ENCODE measurements at regions not wholly inside any gene's neighbourhood (a gene's known extent, or its start where the extent isn't known, plus 50 kb on each side); places are given as distances from the start of the nearest gene placed in this dataset.

GRCh38 chr2:144088863-144089262 lies 431.1 kb downstream of the ZEB2 start:
- Histone ChIP-seq H3K4me3 (no peak overlapping the region), H3K27ac (no peak overlapping the region)
- no peak for DNase-seq (ENCODE audit: low spot score)
- no peak for TF ChIP-seq CTCF (IDR thresholded peaks at IDR 0.05)

- Histone ChIP-seq H3K4me3 (no peak overlapping the region), H3K27ac (no peak overlapping the region)
- DNase-seq (ENCODE audit: low spot score), result no peak
- TF ChIP-seq CTCF (IDR thresholded peaks at IDR 0.05), result no peak
Observed at GRCh38 chr2:144086965-144087364, 433.0 kb downstream of the ZEB2 start.

- no peak overlapping the region for H3K4me3 ChIP-seq
- no peak for DNase-seq (ENCODE audit: low spot score)
- no peak overlapping the region for H3K27ac ChIP-seq
Observed at GRCh38 chr2:144085016-144085415, 434.9 kb downstream of the ZEB2 start.

GRCh38 chr2:144084114-144084661 lies 435.7 kb downstream of the ZEB2 start:
- no peak overlapping the region for H3K27ac ChIP-seq
- TF ChIP-seq CTCF (IDR thresholded peaks at IDR 0.05), result no peak
- H3K4me3 ChIP-seq, result no peak overlapping the region
- no peak for DNase-seq (ENCODE audit: low spot score)

More at GRCh38 chr2:144085016-144085415, 434.9 kb downstream of the ZEB2 start:
- no peak for TF ChIP-seq CTCF (IDR thresholded peaks at IDR 0.05)

GRCh38 chr2:144083211-144083610 lies 436.7 kb downstream of the ZEB2 start:
- Histone ChIP-seq H3K27ac (no peak overlapping the region), H3K4me3 (no peak overlapping the region)
- TF ChIP-seq CTCF (IDR thresholded peaks at IDR 0.05), result no peak
- no peak for DNase-seq (ENCODE audit: low spot score)

- DNase-seq (ENCODE audit: low spot score), result no peak
- no peak for TF ChIP-seq CTCF (IDR thresholded peaks at IDR 0.05)
- H3K4me3 ChIP-seq, result no peak overlapping the region
- no peak overlapping the region for H3K27ac ChIP-seq
Observed at GRCh38 chr2:144082777-144083176, 437.1 kb downstream of the ZEB2 start.

GRCh38 chr2:144082327-144082726 lies 437.6 kb downstream of the ZEB2 start:
- TF ChIP-seq CTCF (IDR thresholded peaks at IDR 0.05), result no peak
- no peak for DNase-seq (ENCODE audit: low spot score)

More at GRCh38 chr2:144082327-144082726, 437.6 kb downstream of the ZEB2 start:
- H3K27ac ChIP-seq, result no peak overlapping the region
- no peak overlapping the region for H3K4me3 ChIP-seq

Measured in coronary artery (tissue), 2 donors.